Panc1 (cell line): ENCODE measurements at regions not wholly inside any gene's neighbourhood (a gene's known extent, or its start where the extent isn't known, plus 50 kb on each side); places are given as distances from the start of the nearest gene placed in this dataset.

ENCODE experiments used
- POLR2AphosphoS5 ChIP-seq: IDR thresholded peaks from 2 replicates; pipeline ENCODE4 v1.6.1; 2012; ENCODE audit warnings: mild to moderate bottlenecking, low read depth, low read length, moderate library complexity
- SIN3A ChIP-seq: IDR thresholded peaks from 2 replicates; pipeline ENCODE4 v1.6.1; 2012; ENCODE audit warnings: low read depth, mild to moderate bottlenecking, low read length, moderate library complexity, borderline replicate concordance; ENCODE audit not compliant: insufficient read depth
- TF ChIP-seq, protein P1 (sequence below): fragments of 450-650 bp; IDR thresholded peaks from 2 replicates; pipeline ENCODE4 v1.5.1; 2017; ENCODE audit warnings: mild to moderate bottlenecking
- TF ChIP-seq, protein P2 (sequence below), 2 experiments: IDR thresholded peaks; 2 replicates each; pipeline ENCODE4 v1.6.1; 2011 to 2012; ENCODE audit warnings: low read depth in 2 of 2, control low read depth in 1 of 2, low read length in 1 of 2, mild to moderate bottlenecking in 1 of 2, moderate library complexity in 1 of 2; ENCODE audit not compliant: insufficient read depth in 1 of 2

DNA sequence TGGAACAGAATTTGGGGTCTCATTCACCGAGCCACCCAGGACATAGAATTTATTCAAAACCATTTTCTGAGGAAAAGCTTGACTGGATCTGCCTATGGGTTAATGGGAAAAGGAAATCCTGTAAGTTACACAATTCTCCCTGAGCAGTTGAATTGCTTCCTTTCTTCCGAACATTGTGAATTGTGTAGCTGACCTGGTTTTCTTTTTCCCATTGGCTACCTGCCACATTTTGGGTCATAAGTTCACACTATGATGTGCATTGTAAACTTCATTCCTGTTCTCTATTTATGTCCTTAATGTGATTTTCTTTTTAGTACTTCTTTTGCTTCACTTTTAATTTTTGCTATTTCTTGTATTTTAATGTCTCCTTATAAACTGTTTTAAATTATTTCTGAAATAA is 386.0 kb upstream of the LRRC3B start:
- TF ChIP-seq, protein P1, sequence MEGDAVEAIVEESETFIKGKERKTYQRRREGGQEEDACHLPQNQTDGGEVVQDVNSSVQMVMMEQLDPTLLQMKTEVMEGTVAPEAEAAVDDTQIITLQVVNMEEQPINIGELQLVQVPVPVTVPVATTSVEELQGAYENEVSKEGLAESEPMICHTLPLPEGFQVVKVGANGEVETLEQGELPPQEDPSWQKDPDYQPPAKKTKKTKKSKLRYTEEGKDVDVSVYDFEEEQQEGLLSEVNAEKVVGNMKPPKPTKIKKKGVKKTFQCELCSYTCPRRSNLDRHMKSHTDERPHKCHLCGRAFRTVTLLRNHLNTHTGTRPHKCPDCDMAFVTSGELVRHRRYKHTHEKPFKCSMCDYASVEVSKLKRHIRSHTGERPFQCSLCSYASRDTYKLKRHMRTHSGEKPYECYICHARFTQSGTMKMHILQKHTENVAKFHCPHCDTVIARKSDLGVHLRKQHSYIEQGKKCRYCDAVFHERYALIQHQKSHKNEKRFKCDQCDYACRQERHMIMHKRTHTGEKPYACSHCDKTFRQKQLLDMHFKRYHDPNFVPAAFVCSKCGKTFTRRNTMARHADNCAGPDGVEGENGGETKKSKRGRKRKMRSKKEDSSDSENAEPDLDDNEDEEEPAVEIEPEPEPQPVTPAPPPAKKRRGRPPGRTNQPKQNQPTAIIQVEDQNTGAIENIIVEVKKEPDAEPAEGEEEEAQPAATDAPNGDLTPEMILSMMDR = no peak
- TF ChIP-seq, protein P2, sequence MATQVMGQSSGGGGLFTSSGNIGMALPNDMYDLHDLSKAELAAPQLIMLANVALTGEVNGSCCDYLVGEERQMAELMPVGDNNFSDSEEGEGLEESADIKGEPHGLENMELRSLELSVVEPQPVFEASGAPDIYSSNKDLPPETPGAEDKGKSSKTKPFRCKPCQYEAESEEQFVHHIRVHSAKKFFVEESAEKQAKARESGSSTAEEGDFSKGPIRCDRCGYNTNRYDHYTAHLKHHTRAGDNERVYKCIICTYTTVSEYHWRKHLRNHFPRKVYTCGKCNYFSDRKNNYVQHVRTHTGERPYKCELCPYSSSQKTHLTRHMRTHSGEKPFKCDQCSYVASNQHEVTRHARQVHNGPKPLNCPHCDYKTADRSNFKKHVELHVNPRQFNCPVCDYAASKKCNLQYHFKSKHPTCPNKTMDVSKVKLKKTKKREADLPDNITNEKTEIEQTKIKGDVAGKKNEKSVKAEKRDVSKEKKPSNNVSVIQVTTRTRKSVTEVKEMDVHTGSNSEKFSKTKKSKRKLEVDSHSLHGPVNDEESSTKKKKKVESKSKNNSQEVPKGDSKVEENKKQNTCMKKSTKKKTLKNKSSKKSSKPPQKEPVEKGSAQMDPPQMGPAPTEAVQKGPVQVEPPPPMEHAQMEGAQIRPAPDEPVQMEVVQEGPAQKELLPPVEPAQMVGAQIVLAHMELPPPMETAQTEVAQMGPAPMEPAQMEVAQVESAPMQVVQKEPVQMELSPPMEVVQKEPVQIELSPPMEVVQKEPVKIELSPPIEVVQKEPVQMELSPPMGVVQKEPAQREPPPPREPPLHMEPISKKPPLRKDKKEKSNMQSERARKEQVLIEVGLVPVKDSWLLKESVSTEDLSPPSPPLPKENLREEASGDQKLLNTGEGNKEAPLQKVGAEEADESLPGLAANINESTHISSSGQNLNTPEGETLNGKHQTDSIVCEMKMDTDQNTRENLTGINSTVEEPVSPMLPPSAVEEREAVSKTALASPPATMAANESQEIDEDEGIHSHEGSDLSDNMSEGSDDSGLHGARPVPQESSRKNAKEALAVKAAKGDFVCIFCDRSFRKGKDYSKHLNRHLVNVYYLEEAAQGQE (IDR thresholded peaks at IDR 0.05; ENCODE audit: insufficient read depth in 1 of 2, low read depth in 2 of 2, low read length in 1 of 2) = no peak
- TF ChIP-seq POLR2AphosphoS5 = no peak
- no peak for TF ChIP-seq SIN3A
